AG09309 (cell line): ENCODE measurements at regions not wholly inside any gene's neighbourhood (a gene's known extent, or its start where the extent isn't known, plus 50 kb on each side); places are given as distances from the start of the nearest gene placed in this dataset.
"Not testable (repeated sequence)": the region's sequence is repeated elsewhere in the genome, so short reads cannot be mapped to it uniquely, and the experiment has no call there.

Source experiments
- DNase-seq: peaks from one replicate; pipeline ENCODE4 v3.0.0-alpha.2; 2010; ENCODE audit warnings: low read depth
- H3K4me3 ChIP-seq: 2 replicates; pipeline ENCODE4 v1.5.1; 2011; ENCODE audit warnings: mild to moderate bottlenecking, low read depth, low read length, moderate library complexity; ENCODE audit not compliant: control insufficient read depth
- CTCF ChIP-seq: IDR thresholded peaks from 2 replicates; pipeline ENCODE4 v1.5.1; 2011; ENCODE audit warnings: mild to moderate bottlenecking, low read depth, low read length, inconsistent platforms; ENCODE audit not compliant: insufficient read depth, control insufficient read depth; ENCODE audit errors: missing control alignments

- H3K4me3 ChIP-seq: no peak overlapping the region
- TF ChIP-seq CTCF: no peak
- DNase-seq: no peak
Observed at GRCh38 chr10:55747244-55747643, 613.8 kb downstream of the ZWINT start.

GRCh38 chr10:55746002-55746401 lies 615.1 kb downstream of the ZWINT start:
- DNase-seq: no peak
- TF ChIP-seq CTCF: no peak
- H3K4me3 ChIP-seq: no peak overlapping the region

- H3K4me3 ChIP-seq: no peak overlapping the region
- no peak for TF ChIP-seq CTCF
- no peak for DNase-seq
Observed at GRCh38 chr10:55742487-55742886, 618.6 kb downstream of the ZWINT start.

GRCh38 chr10:55740767-55741166 lies 620.3 kb downstream of the ZWINT start:
- H3K4me3 ChIP-seq, DNase-seq: not testable (repeated sequence)

GRCh38 chr10:55740110-55740509 lies 620.9 kb downstream of the ZWINT start:
- TF ChIP-seq CTCF: no peak
- no peak overlapping the region for H3K4me3 ChIP-seq

GRCh38 chr10:55734112-55734511 lies 626.9 kb downstream of the ZWINT start:
- no peak overlapping the region for H3K4me3 ChIP-seq
- no peak for TF ChIP-seq CTCF
- DNase-seq: no peak

More at GRCh38 chr10:55740110-55740509, 620.9 kb downstream of the ZWINT start:
- DNase-seq: no peak

GRCh38 chr10:55704950-55705349 lies 656.1 kb downstream of the ZWINT start:
- no peak for DNase-seq
- TF ChIP-seq CTCF: no peak
- no peak overlapping the region for H3K4me3 ChIP-seq
